SU-DHL-6 (cell line): ENCODE measurements at regions not wholly inside any gene's neighbourhood (a gene's known extent, or its start where the extent isn't known, plus 50 kb on each side); places are given as distances from the start of the nearest gene placed in this dataset.

Experiments
- CTCF ChIP-seq: fragments of 200-600 bp; sonication (generic); IDR thresholded peaks from one replicate; pipeline ENCODE4 v1.5.1; 2017; ENCODE audit warnings: antibody characterized with exemption, mild to moderate bottlenecking, low read length, moderate library complexity; ENCODE audit not compliant: insufficient read depth, poor library complexity, severe bottlenecking
- EZH2phosphoT487 ChIP-seq: fragments of 200-600 bp; sonication (generic), shearing (Covaris generic); conservative IDR thresholded peaks from 2 replicates; pipeline ENCODE4 v1.6.1; 2018; ENCODE audit warnings: mild to moderate bottlenecking, antibody characterized with exemption, low read length, moderate library complexity, mixed read lengths

GRCh38 chr14:84003346-84003745 is 1526.6 kb upstream of the FLRT2 start:
- TF ChIP-seq CTCF (no peak), EZH2phosphoT487 (no peak)
